HG02588 (cell line): ENCODE measurements at regions not wholly inside any gene's neighbourhood (a gene's known extent, or its start where the extent isn't known, plus 50 kb on each side); places are given as distances from the start of the nearest gene placed in this dataset.
"Not testable (repeated sequence)": the region's sequence is repeated elsewhere in the genome, so short reads cannot be mapped to it uniquely, and the experiment has no call there.

Experiments used
- ATAC-seq: cut with Tn5 transposase; IDR thresholded peaks from one replicate; pipeline ENCODE4 v1.9.1; 2021; ENCODE audit warnings: mild to moderate bottlenecking, moderate library complexity; ENCODE audit not compliant: unreplicated experiment

- not testable (repeated sequence) for ATAC-seq
Measured at GRCh38 chr2:89537862-89538261, 846.4 kb downstream of the RPIA start.

DNA sequence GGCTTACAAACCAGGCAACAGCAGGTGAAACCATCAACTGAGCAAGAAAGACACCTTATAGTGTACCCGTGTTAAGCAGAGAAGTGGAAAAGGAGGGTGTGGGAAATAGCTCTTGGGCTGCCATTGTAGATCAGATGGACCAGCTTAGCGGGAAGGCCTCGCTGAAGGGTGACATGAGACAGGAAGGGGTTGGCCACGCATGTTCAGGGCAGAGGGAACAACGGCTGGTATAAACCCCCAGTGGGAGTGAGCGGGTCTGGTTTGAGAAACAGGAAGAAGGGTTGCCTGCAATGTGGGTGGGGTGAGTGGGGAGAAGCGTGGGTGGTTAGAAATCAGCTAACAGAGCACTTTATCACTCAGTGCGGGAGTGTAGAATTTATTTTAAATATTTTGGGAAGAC lies 852.6 kb downstream of the RPIA start:
- not testable (repeated sequence) for ATAC-seq

GRCh38 chr2:89579154-89579553 lies 887.7 kb downstream of the RPIA start:
- ATAC-seq: not testable (repeated sequence)

- not testable (repeated sequence) for ATAC-seq
Measured at GRCh38 chr2:89582816-89583215, 891.3 kb downstream of the RPIA start.

DNA sequence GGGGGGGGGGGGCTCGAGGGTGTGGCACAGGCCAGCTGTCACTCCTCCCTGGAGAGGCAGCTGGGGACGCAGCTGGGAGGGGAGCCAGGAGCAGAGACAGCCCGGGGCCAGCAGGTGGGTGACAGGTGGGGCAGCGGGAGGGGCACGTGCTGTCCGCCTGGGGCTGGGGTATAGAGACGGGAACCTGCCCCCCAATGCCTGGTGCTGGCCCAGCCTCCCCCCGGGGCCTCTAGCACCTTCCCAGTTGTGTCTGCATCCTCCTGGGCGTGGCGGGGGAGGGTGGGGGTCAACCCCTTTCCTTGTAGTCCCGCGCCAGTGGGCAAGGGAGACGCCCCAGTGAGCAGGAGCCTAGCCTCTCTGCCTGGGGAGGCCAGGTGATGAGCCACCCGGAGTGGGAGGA lies 892.6 kb downstream of the RPIA start:
- ATAC-seq: not testable (repeated sequence)

- ATAC-seq: peak; percentile 11
Measured at GRCh38 chr2:89584868-89585557, 893.5 kb downstream of the RPIA start.

- ATAC-seq: peak; percentile 100
Measured at GRCh38 chr2:89585558-89585920, 894.1 kb downstream of the RPIA start.

GRCh38 chr2:89599843-89600242 lies 908.4 kb downstream of the RPIA start:
- ATAC-seq: not testable (repeated sequence)

- not testable (repeated sequence) for ATAC-seq
Measured at GRCh38 chr2:89606514-89606913, 915.0 kb downstream of the RPIA start.

DNA sequence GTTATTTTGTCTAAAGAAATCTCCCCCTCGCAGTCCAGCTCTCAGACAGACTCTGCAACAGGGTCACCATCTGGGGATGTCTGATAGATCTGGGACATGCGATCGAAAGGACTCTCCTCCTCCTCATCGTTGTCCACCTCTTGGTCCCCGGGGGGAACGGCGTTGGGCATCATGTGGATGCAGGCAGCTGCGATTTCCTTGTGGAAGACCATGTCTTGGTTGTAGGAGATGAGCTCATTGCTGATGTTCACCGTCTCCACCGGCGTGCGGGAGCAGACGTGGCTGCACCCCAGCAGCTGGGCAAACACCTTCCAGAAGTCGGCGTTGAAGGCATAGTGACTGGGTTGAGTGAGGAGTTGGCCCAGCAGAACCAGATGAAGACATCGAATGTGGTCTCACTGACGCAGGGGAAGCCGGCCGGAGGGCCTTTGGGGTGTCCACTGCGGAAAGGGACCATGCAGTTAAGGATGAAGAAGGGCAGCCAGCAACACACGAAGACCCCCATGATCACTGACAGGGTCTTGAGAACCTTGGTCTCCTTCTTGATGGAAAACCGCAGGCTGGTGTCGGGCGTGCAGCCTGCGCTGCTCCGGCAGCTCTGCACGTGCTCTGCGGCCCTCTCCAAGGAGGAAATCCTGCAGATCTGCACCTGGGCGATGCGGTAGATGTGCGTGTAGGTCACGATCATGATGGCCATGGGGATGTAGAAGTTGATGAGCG lies 918.9 kb downstream of the RPIA start:
- not testable (repeated sequence) for ATAC-seq

GRCh38 chr2:89610927-89611515 lies 919.5 kb downstream of the RPIA start:
- ATAC-seq: not testable (repeated sequence)

GRCh38 chr2:89611710-89612109 lies 920.2 kb downstream of the RPIA start:
- not testable (repeated sequence) for ATAC-seq

GRCh38 chr2:89649268-89649667 lies 957.8 kb downstream of the RPIA start:
- not testable (repeated sequence) for ATAC-seq

GRCh38 chr2:89679254-89679653 lies 987.8 kb downstream of the RPIA start:
- ATAC-seq: not testable (repeated sequence)
